H4 (cell line): ENCODE measurements at regions not wholly inside any gene's neighbourhood (a gene's known extent, or its start where the extent isn't known, plus 50 kb on each side); places are given as distances from the start of the nearest gene placed in this dataset.

ENCODE experiments used
- DNase-seq: peaks from one replicate; pipeline ENCODE4 v3.0.0-alpha.2; 2015; ENCODE audit warnings: low spot score

- DNase-seq = peak; percentile 54
These were observed 102.9 kb upstream of the PRL start for GRCh38 chr6:22399693-22400092.

GRCh38 chr6:22401206-22401605, 104.4 kb upstream of the PRL start:
- peak; percentile 9 for DNase-seq

GRCh38 chr6:22401932-22402331, 105.1 kb upstream of the PRL start:
- no peak for DNase-seq

GRCh38 chr6:22409486-22409885, 112.7 kb upstream of the PRL start:
- no peak for DNase-seq

- DNase-seq = no peak
These were observed 114.7 kb upstream of the PRL start for GRCh38 chr6:22411376-22412105.

GRCh38 chr6:22412994-22413393, 116.2 kb upstream of the PRL start:
- no peak for DNase-seq

- no peak for DNase-seq
These were observed 117.0 kb upstream of the PRL start for GRCh38 chr6:22413681-22414311.

GRCh38 chr6:22418714-22419113, 121.9 kb upstream of the PRL start:
- DNase-seq = no peak

- DNase-seq = no peak
These were observed 124.4 kb upstream of the PRL start for GRCh38 chr6:22421198-22421597.

GRCh38 chr6:22424196-22424595, 127.4 kb upstream of the PRL start:
- no peak for DNase-seq

GRCh38 chr6:22432060-22432459, 135.2 kb upstream of the PRL start:
- no peak for DNase-seq

- no peak for DNase-seq
These were observed 135.6 kb upstream of the HDGFL1 start for GRCh38 chr6:22433745-22434144.

GRCh38 chr6:22435151-22435550, 134.2 kb upstream of the HDGFL1 start:
- no peak for DNase-seq

GRCh38 chr6:22436134-22436533, 133.2 kb upstream of the HDGFL1 start:
- no peak for DNase-seq

- DNase-seq = no peak
These were observed 131.7 kb upstream of the HDGFL1 start for GRCh38 chr6:22437665-22438064.

GRCh38 chr6:22442826-22443225, 126.5 kb upstream of the HDGFL1 start:
- DNase-seq = no peak

GRCh38 chr6:22444330-22444729, 125.0 kb upstream of the HDGFL1 start:
- peak; percentile 18 for DNase-seq

GRCh38 chr6:22445946-22446345, 123.4 kb upstream of the HDGFL1 start:
- DNase-seq = no peak

- no peak for DNase-seq
These were observed 121.8 kb upstream of the HDGFL1 start for GRCh38 chr6:22447249-22448196.

- no peak for DNase-seq
These were observed 121.1 kb upstream of the HDGFL1 start for GRCh38 chr6:22448291-22448711.

- DNase-seq = no peak
These were observed 117.4 kb upstream of the HDGFL1 start for GRCh38 chr6:22451962-22452361.

- DNase-seq = no peak
These were observed 114.0 kb upstream of the HDGFL1 start for GRCh38 chr6:22455378-22455777.

GRCh38 chr6:22457996-22458395, 111.4 kb upstream of the HDGFL1 start:
- no peak for DNase-seq
